Tibial nerve (tissue), 4 donors: ENCODE measurements at regions not wholly inside any gene's neighbourhood (a gene's known extent, or its start where the extent isn't known, plus 50 kb on each side); places are given as distances from the start of the nearest gene placed in this dataset.

Experiments
- DNase-seq, 2 donors: peaks; one replicate each; pipeline ENCODE4 v3.0.0-alpha.2; 2019; ENCODE audit warnings: low spot score in 2 of 2
- H3K27ac ChIP-seq, 4 donors: fragments of 200-600 bp; sonication (generic) in 3 of 4; one replicate each; pipeline ENCODE4 v1.5.1; 2017 to 2019; ENCODE audit warnings: mild to moderate bottlenecking in 1 of 4
- H3K27me3 ChIP-seq, 2 donors: fragments of 200-600 bp; sonication (generic) in 1 of 2; one replicate each; pipeline versions ENCODE4 v1.5.1 to v1.6.0; 2017 to 2019
- H3K36me3 ChIP-seq, 3 donors: fragments of 200-600 bp; sonication (generic); one replicate each; pipeline ENCODE4 v1.5.1; 2018 to 2019
- H3K4me1 ChIP-seq, 4 donors: fragments of 200-600 bp; sonication (generic) in 3 of 4; one replicate each; pipeline ENCODE4 v1.5.1; 2017 to 2019
- H3K4me3 ChIP-seq, 4 donors: fragments of 200-600 bp; sonication (generic) in 3 of 4; one replicate each; pipeline ENCODE4 v1.5.1; 2017 to 2019; ENCODE audit warnings: mild to moderate bottlenecking in 1 of 4, moderate library complexity in 1 of 4
- H3K9me3 ChIP-seq, 4 donors: fragments of 200-600 bp; sonication (generic) in 3 of 4; one replicate each; pipeline ENCODE4 v1.5.1; 2017 to 2019
- EP300 ChIP-seq, 2 donors: sonication (generic); formaldehyde crosslinking; IDR thresholded peaks; one replicate each; pipeline ENCODE4 v1.6.1; 2017; ENCODE audit warnings: antibody characterized with exemption in 2 of 2, mild to moderate bottlenecking in 1 of 2
- POLR2A ChIP-seq, 2 donors: fragments of 450-650 bp; IDR thresholded peaks; one replicate each; pipeline ENCODE4 v1.6.1; 2017; ENCODE audit warnings: antibody characterized with exemption in 2 of 2, mild to moderate bottlenecking in 2 of 2, moderate library complexity in 2 of 2
- WGBS, 2 donors: methylation state at CpG; one replicate each; pipeline ENCODE4 v1.1.5; 2018; 5-methylcytosine and 5-hydroxymethylcytosine counted together
- TF ChIP-seq, protein P1 (sequence below), 5 experiments: fragments of 200-600 bp in 3 of 5; fragments of 450-650 bp in 2 of 5; sonication (generic) in 3 of 5; IDR thresholded peaks; one replicate each; pipeline ENCODE4 v1.5.1; 2016 to 2019; ENCODE audit warnings: antibody characterized with exemption in 5 of 5, mild to moderate bottlenecking in 3 of 5, moderate library complexity in 2 of 5

DNA sequence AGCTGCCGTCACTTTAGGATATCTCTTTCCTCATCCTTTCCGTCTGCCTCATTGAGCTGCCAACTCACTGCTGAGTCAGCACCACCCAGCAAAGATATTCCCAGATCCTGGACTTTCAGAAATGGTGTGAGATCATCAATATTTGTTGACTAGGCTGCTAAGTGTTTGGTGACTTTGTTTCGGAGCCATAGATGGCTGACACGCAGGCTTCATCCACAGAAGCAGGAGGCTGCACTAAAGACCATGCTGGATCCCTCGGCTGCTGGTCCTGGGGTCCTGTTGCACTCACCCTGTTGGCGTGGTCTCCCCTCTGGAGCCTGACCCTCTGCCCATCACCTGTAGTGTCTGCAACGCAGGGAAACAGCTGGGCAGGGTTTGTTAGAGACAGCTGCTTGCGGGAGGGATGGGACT is 96.5 kb downstream of the ERMARD start:
- Histone ChIP-seq H3K27me3 (peaks cover 0 to 9% of the 10 kb centered on the region in 2 donors), H3K4me1 (no peaks in the 10 kb centered on the region), H3K9me3 (no peaks in the 10 kb centered on the region), H3K4me3 (no peak overlapping the region), H3K36me3 (no peaks in the 10 kb centered on the region), H3K27ac (no peak overlapping the region)
- DNase-seq = no peak
- TF ChIP-seq POLR2A (IDR thresholded peaks at IDR 0.05) (no peak), EP300 (IDR thresholded peaks at IDR 0.05) (no peak)
- TF ChIP-seq, protein P1, sequence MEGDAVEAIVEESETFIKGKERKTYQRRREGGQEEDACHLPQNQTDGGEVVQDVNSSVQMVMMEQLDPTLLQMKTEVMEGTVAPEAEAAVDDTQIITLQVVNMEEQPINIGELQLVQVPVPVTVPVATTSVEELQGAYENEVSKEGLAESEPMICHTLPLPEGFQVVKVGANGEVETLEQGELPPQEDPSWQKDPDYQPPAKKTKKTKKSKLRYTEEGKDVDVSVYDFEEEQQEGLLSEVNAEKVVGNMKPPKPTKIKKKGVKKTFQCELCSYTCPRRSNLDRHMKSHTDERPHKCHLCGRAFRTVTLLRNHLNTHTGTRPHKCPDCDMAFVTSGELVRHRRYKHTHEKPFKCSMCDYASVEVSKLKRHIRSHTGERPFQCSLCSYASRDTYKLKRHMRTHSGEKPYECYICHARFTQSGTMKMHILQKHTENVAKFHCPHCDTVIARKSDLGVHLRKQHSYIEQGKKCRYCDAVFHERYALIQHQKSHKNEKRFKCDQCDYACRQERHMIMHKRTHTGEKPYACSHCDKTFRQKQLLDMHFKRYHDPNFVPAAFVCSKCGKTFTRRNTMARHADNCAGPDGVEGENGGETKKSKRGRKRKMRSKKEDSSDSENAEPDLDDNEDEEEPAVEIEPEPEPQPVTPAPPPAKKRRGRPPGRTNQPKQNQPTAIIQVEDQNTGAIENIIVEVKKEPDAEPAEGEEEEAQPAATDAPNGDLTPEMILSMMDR (IDR thresholded peaks at IDR 0.05) = no peak
- 84 to 90% methylated on average over 8 of the region's 8 CpGs for WGBS, 2 donors

DNA sequence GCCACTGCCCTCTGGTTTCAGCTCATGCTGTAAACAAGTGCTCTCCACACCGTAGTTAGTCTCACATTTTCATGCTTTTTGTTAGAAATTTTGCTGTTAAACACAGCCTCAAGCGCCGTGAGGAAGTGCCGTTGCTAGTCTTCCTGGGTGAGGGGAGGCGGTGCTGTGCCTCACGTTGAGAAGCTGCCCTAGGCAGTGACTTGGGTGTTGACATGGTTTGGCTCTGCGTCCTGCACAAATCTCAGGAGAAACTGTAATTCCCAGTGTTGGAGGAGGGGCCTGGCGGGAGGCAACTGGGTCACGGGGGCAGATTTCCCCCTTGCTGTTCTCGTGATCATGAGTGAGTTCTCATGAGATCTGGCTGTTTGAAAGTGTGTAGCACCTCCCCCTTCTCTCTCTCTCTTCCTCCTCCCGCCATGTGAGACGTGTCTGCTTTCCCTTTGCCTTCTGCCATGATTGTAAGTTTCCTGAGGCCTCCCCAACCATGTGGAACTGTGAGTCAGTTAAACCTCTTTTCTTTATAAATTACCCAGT is 95.8 kb downstream of the ERMARD start:
- H3K27ac ChIP-seq = no peak overlapping the region
- 56 to 69% methylated on average over 12 of the region's 12 CpGs for WGBS, 2 donors
- DNase-seq = no peak
- no peaks in the 10 kb centered on the region for H3K9me3 ChIP-seq
- H3K36me3 ChIP-seq = no peaks in the 10 kb centered on the region
- TF ChIP-seq EP300 (IDR thresholded peaks at IDR 0.05) (no peak), POLR2A (IDR thresholded peaks at IDR 0.05) (no peak)
- TF ChIP-seq, protein P1 (IDR thresholded peaks at IDR 0.05) = no peak
- H3K27me3 ChIP-seq = peaks cover 0 to 10% of the 10 kb centered on the region in 2 donors
- H3K4me3 ChIP-seq = no peak overlapping the region
- H3K4me1 ChIP-seq = no peaks in the 10 kb centered on the region

DNA sequence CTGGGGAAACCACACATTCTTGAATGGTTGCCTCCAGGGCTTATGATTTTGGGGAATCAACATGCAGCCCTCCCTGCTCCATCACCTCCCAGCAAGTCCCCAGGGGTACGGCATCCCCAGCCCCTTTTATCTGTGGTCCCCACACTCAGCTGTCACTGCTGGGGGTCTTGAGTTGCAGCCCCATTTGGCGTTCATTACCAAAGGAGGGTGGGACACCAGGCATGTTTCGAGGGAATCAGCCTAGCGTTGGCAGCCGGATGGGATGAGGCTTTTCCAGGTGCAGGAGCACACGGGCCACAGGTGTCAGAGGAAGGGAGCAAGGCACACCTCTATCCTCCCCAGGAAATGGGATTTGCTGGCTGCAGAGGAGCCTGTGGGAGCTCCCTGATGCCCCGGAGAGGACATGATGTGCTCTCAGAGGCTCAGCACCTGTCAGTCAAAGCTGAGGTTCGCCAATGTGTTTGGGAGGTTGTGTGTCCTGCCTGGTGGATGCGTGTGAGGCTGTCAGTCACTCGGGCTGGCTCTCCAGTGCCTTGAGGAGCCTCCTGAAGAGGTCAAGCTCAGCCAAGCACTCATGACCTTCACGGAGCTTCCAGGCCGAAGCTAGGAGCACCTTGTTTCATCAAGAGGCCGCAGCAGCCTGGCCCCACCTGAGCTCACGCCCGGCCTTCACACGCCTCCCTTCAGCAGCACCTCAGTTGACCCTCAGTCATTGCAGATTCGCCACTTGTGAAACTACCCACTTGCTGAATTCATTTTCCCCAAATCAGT is 95.0 kb downstream of the ERMARD start:
- Histone ChIP-seq H3K27ac (no peak overlapping the region), H3K4me1 (no peaks in the 10 kb centered on the region), H3K4me3 (no peak overlapping the region), H3K36me3 (no peaks in the 10 kb centered on the region), H3K9me3 (no peaks in the 10 kb centered on the region), H3K27me3 (peaks cover 0 to 10% of the 10 kb centered on the region in 2 donors)
- no peak for DNase-seq
- TF ChIP-seq, protein P1 (IDR thresholded peaks at IDR 0.05) = no peak
- TF ChIP-seq EP300 (IDR thresholded peaks at IDR 0.05) = no peak
- no peak for TF ChIP-seq POLR2A (IDR thresholded peaks at IDR 0.05)
- 87 to 89% methylated on average over 15 to 17 of the region's 17 CpGs for WGBS, 2 donors

DNA sequence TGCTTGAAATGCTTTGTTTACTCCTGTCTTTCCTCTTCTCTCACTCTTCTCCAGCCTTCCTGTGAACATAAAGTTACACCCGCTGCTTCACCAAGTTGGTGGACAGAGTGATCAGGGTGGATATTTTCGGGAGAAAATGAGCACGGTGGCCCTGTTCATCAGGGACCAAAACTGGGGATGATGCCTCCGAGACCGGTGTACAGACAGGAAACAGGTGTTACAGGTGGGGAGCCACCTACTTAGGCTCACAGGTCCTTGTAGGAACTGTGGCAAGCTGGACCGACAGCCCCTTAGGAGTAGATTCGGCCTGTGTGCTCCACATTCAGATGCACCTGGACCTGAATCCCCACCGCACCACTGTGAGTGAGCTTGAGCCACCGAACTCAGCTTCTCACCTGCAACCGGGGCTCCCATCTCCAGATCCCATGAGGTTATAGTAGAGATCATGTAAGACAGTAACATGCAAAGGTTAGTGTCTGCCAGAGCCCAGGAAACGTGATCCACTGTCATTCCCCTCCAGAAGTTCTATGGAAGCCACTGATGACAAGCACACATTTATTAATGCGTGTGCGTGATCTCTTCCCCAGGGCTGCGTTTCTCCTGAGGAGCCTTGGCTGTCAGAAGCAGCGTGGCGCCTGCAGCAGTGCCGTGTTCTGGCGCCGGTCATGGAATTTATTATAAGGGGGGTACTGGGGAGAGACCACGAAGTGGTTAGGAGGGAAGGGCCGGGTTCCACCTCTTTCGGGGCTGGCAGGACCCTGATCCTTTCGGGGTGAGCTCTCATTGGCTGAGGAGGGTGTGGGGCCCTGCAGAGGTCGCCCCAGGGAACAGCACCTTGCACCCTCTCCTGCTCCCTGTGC is 94.2 kb downstream of the ERMARD start:
- H3K27me3 ChIP-seq = peaks cover 0 to 10% of the 10 kb centered on the region in 2 donors
- no peak overlapping the region for H3K27ac ChIP-seq
- 83 to 89% methylated on average over 23 to 24 of the region's 24 CpGs for WGBS, 2 donors
- no peak overlapping the region for H3K4me3 ChIP-seq
- H3K9me3 ChIP-seq = no peaks in the 10 kb centered on the region
- DNase-seq = no peak
- TF ChIP-seq EP300 (IDR thresholded peaks at IDR 0.05) (no peak), POLR2A (IDR thresholded peaks at IDR 0.05) (no peak)
- TF ChIP-seq, protein P1 (IDR thresholded peaks at IDR 0.05) = no peak
- H3K36me3 ChIP-seq = no peaks in the 10 kb centered on the region
- H3K4me1 ChIP-seq = no peaks in the 10 kb centered on the region

DNA sequence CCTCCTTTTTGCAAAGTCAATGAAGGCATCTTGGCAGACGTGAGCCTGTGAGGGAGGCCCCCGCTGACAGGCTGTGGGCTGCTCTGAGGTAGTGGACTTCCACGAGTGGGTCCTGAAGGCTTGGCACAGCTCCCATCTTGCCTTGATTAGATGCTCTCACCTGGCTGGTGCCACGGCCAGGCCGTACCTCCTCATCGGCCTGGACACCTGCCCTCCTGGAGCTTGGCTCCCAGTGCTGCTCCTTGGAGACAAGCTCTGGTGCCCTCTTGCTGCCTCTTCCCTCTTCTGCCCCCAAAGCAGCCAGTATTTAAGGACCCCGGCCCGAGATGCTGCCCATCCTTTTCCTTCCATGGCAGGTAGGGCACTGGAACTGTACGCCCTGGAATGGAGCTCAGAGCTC is 93.5 kb downstream of the ERMARD start:
- 75 to 86% methylated on average over 9 of the region's 9 CpGs for WGBS, 2 donors
- Histone ChIP-seq H3K4me1 (no peaks in the 10 kb centered on the region), H3K36me3 (no peaks in the 10 kb centered on the region), H3K27ac (no peak overlapping the region), H3K4me3 (no peak overlapping the region), H3K27me3 (peaks cover 0 to 10% of the 10 kb centered on the region in 2 donors), H3K9me3 (no peaks in the 10 kb centered on the region)
- TF ChIP-seq, protein P1 (IDR thresholded peaks at IDR 0.05) = no peak
- no peak for TF ChIP-seq POLR2A (IDR thresholded peaks at IDR 0.05)
- no peak for TF ChIP-seq EP300 (IDR thresholded peaks at IDR 0.05)
- no peak for DNase-seq
